ENCODE measurements at regions not wholly inside any gene's neighbourhood (a gene's known extent, or its start where the extent isn't known, plus 50 kb on each side); places are given as distances from the start of the nearest gene placed in this dataset.
"Not testable (repeated sequence)": the region's sequence is repeated elsewhere in the genome, so short reads cannot be mapped to it uniquely, and the experiment has no call there.

GRCh38 chr9:33737811-33738606, 57.4 kb upstream of the PRSS3 start:
- H3K4me3 ChIP-seq (replicated peaks; ENCODE audit: low read depth, low read length): no peak overlapping the region
- no peaks in the 10 kb centered on the region for H3K36me3 ChIP-seq (ENCODE audit: control insufficient read depth, insufficient read depth, low read length)
- no peak for DNase-seq (ENCODE audit: extremely low read depth, insufficient read length)
- H3K27me3 ChIP-seq (replicated peaks; ENCODE audit: control insufficient read depth, insufficient read depth, low read length): no peaks in the 10 kb centered on the region; the same call in 1 of the 2 replicates
- TF ChIP-seq CTCF (IDR thresholded peaks at IDR 0.05; ENCODE audit: insufficient read depth, low read length, poor library complexity, severe bottlenecking): peak; percentile 77

- Histone ChIP-seq H3K4me3 (replicated peaks; ENCODE audit: low read depth, low read length) (no peak overlapping the region), H3K27me3 (replicated peaks; ENCODE audit: control insufficient read depth, insufficient read depth, low read length) (no peaks in the 10 kb centered on the region; the same call in 1 of the 2 replicates), H3K36me3 (ENCODE audit: control insufficient read depth, insufficient read depth, low read length) (no peaks in the 10 kb centered on the region)
- no peak for TF ChIP-seq CTCF (IDR thresholded peaks at IDR 0.05; ENCODE audit: insufficient read depth, low read length, poor library complexity, severe bottlenecking)
- DNase-seq (ENCODE audit: extremely low read depth, insufficient read length): no peak
These were observed 56.0 kb upstream of the PRSS3 start for GRCh38 chr9:33739398-33739797.

- TF ChIP-seq CTCF (IDR thresholded peaks at IDR 0.05; ENCODE audit: insufficient read depth, low read length, poor library complexity, severe bottlenecking): no peak
- Histone ChIP-seq H3K36me3 (ENCODE audit: control insufficient read depth, insufficient read depth, low read length) (no peaks in the 10 kb centered on the region), H3K27me3 (replicated peaks; ENCODE audit: control insufficient read depth, insufficient read depth, low read length) (no peaks in the 10 kb centered on the region; the same call in 1 of the 2 replicates), H3K4me3 (replicated peaks; ENCODE audit: low read depth, low read length) (no peak overlapping the region)
- DNase-seq (ENCODE audit: extremely low read depth, insufficient read length): no peak
These were observed 55.3 kb upstream of the PRSS3 start for GRCh38 chr9:33740075-33740474.

- H3K4me3 ChIP-seq (replicated peaks; ENCODE audit: low read depth, low read length); DNase-seq (ENCODE audit: extremely low read depth, insufficient read length); H3K36me3 ChIP-seq (ENCODE audit: control insufficient read depth, insufficient read depth, low read length); H3K27me3 ChIP-seq (replicated peaks; ENCODE audit: control insufficient read depth, insufficient read depth, low read length): not testable (repeated sequence)
These were observed 54.4 kb upstream of the PRSS3 start for GRCh38 chr9:33740958-33741357.

GRCh38 chr9:33742051-33742450, 53.3 kb upstream of the PRSS3 start:
- no peak for DNase-seq (ENCODE audit: extremely low read depth, insufficient read length)
- no peaks in the 10 kb centered on the region; the same call in 1 of the 2 replicates for H3K27me3 ChIP-seq (replicated peaks; ENCODE audit: control insufficient read depth, insufficient read depth, low read length)
- no peaks in the 10 kb centered on the region for H3K36me3 ChIP-seq (ENCODE audit: control insufficient read depth, insufficient read depth, low read length)
- H3K4me3 ChIP-seq (replicated peaks; ENCODE audit: low read depth, low read length): no peak overlapping the region
- no peak for TF ChIP-seq CTCF (IDR thresholded peaks at IDR 0.05; ENCODE audit: insufficient read depth, low read length, poor library complexity, severe bottlenecking)

GRCh38 chr9:33742519-33742918, 52.8 kb upstream of the PRSS3 start:
- peak; percentile 30 for TF ChIP-seq CTCF (IDR thresholded peaks at IDR 0.05; ENCODE audit: insufficient read depth, low read length, poor library complexity, severe bottlenecking)
- no peaks in the 10 kb centered on the region for H3K36me3 ChIP-seq (ENCODE audit: control insufficient read depth, insufficient read depth, low read length)
- no peak overlapping the region for H3K4me3 ChIP-seq (replicated peaks; ENCODE audit: low read depth, low read length)
- DNase-seq (ENCODE audit: extremely low read depth, insufficient read length): no peak
- H3K27me3 ChIP-seq (replicated peaks; ENCODE audit: control insufficient read depth, insufficient read depth, low read length): no peaks in the 10 kb centered on the region; the same call in 1 of the 2 replicates
